Midbrain (tissue), 1 donor: ENCODE measurements at regions not wholly inside any gene's neighbourhood (a gene's known extent, or its start where the extent isn't known, plus 50 kb on each side); places are given as distances from the start of the nearest gene placed in this dataset.

Experiments
- DNase-seq: peaks from one replicate; lab custom pipeline; 2025; lab: John Stamatoyannopoulos, UW

- DNase-seq, result no peak
Observed at GRCh38 chr22:44387486-44387885, 74.7 kb upstream of the SHISAL1 start.

GRCh38 chr22:44386386-44387035 lies 73.8 kb upstream of the SHISAL1 start:
- no peak for DNase-seq

GRCh38 chr22:44385781-44386180 lies 73.0 kb upstream of the SHISAL1 start:
- DNase-seq, result no peak

DNA sequence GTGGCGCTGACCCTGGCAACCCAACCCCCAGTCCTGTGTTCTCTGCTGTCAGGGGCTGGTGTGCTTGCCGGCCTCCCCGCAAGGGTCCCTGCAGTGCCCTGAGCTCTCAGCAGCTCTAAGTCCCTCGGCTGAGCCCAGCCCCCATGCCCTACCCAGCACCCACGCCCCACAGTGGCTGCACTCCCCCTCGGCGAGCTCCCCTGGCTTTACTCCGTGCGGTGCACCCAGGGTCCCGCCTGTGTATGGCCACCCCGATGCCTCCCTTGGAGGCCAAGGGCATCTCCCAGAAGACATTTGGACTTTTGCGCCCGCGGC lies 72.5 kb upstream of the SHISAL1 start:
- DNase-seq, result no peak

GRCh38 chr22:44384563-44385295 lies 72.0 kb upstream of the SHISAL1 start:
- no peak for DNase-seq

DNA sequence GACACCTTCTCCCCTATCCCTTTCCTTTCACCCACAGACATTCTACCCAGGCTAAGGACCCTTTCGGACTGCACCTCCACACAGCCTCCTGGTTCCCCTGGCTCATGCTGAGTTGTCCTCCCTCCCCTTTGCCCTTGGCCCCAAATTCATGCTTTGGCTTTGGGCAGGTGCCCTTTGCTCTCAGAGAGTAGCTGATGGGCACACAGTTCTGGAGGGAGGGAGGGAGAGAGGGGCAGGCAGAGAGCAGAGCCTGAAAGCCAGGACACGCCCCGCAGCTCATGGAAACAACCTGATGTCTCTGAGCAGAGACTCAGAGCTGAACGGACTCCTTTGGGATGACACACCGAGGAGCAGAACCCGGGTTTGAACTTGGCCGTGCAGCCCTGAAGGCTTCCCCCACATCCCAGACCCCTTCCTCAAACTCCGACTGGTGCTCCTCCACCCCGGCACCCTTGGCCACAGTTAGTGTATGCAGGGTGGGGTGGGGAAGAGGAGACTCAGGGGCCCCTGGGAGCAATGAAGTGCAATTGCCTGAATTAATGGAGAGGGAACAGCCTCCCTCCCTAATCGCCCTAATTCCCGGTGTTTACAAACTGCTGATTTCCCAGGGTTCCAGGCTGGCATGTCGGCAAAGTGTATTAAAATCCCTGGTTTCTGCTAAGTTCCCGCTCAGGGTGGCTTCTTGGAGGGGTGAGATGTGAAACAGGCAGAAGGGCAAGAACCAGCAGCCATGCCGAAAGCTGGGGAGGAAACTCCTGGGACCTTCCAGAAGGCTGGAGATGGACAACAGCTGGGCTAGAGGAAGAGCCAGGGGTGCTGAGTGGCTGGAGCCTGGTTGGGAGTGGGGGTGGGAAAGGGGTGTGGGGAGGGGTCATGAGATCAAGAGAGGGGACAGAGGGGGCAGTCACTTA lies 71.2 kb upstream of the SHISAL1 start:
- no peak for DNase-seq

DNA sequence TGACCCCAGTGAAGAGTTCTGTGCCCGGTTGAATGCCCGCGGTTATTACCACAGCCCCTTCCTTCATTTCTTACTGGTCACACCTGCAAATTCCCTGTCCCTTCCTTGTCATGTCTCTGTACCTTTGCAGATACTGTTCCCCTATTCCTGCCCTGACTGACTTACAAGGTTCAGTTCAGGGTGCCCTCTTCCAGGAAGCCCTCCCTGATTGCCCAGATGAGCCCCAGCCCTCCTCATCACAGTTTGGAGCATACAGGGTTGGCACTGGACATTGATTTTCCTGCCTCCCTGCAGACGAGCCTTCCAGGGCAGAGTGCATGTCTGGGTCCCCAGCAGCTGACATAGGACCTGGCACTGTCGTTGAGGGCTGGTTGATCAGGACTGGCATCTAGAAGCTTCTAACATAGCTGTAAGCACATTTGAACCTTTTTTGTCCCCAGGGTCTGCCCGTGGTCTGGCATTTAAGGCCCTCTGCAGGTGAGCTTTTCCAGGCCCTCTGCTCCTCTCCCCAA lies 70.4 kb upstream of the SHISAL1 start:
- DNase-seq, result no peak

GRCh38 chr22:44382116-44383038 lies 69.6 kb upstream of the SHISAL1 start:
- no peak for DNase-seq

DNA sequence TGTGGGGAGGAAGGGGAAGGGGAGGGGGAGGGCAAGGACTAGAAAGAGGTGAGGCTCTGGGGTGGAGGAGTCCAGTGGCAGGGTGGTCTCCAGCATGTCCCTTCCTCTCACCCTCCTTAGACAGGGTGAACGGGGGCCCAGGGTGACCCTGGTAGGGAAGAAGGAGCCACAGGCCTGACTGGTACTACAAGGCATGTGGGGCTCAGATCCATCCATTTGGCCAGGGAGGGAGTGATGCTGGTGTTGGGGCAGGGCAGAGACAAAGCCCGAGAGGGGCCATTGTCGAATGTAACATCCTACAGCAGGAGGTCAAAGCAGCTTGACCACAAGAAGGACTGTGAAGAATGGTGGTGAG lies 69.0 kb upstream of the SHISAL1 start:
- DNase-seq, result no peak

- DNase-seq, result peak; percentile 4
Observed at GRCh38 chr22:44380756-44381486, 68.2 kb upstream of the SHISAL1 start.

DNA sequence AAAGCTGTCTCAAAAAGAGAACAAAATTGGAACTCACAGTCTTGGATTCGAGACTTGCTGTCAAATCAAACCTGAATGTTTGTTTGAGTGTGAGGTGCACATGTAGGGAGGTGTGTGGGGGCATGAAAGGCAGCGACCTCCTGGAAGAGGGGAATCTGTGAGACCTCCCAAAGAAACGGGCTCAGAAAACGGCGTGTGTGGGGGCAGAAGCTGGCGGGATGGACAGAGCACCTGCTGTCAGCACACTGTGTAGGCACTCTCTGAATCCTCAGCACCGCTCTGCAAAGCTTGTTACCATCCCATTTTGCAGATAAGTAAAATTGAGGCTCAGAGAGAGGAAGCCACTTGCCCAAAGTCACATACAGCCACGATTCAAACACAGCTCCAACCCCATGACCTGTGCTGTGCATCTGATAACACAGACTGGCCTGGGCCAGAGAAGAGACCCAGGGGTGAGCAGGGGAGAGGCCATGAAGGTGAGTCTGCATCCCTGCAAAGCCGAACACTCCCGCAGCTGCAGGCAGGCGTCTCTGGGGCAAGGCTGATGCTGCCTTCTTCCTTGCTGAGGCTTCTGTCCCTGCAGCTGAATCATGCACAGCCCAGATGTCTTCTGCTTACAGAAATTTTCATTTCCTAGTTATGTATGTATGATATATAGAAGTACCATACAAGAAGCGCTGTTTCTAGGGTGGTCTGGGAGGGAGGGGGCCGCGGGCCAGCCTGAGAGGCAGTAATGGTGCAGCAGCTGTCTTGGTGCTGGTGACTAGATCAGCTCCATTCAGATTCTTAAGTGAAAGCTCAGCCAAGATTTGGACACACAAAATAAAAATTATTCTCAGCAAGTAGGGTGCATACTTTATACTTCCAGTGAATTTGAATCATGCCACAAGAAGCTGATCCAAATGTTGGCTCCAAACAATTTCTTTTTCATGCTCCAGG lies 67.3 kb upstream of the SHISAL1 start:
- DNase-seq, result no peak

GRCh38 chr22:44378380-44378779 lies 65.6 kb upstream of the SHISAL1 start:
- no peak for DNase-seq

DNA sequence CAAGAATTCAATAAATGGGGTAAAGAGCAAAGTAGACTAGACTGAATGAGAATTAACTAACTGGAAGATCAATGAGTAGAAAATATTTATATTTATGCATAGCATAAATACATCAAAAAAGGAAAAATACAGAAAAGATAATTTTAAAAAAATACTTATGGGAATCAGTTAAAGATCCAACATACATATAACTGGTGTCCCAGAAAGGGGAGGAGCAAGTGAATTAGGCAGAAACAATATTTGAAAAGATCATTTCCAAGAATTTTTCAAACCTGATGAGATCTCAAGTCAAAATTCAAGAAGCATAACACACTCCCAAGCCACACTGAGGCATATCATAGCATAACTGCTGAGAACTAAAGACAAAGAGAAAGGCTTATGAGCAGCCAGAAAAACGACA lies 62.7 kb upstream of the SHISAL1 start:
- DNase-seq, result no peak

- DNase-seq, result no peak
Observed at GRCh38 chr22:44373234-44373633, 60.5 kb upstream of the SHISAL1 start.

DNA sequence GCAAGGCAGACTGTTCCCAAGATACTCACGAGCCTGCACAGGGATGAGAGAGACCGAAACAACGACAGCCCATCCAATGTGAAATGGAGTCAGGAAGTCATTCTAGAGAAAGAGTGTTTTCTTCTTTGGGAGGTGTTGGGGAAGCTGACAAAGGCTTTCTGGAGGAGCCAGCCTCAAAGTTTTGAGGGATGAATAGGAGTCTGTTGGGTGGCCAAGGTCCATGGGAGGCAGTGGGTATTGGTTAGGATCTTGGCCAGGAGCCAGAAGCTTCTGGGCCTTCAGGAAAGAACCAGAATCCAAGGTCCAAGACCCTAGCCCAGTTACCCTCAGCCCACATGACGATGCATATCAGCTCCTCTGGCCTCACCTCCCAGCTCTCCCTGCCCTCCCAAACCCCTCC lies 59.9 kb upstream of the SHISAL1 start:
- no peak for DNase-seq

- no peak for DNase-seq
Observed at GRCh38 chr22:44371741-44372525, 59.2 kb upstream of the SHISAL1 start.

- DNase-seq, result no peak
Observed at GRCh38 chr22:44369916-44370801, 57.4 kb upstream of the SHISAL1 start.

DNA sequence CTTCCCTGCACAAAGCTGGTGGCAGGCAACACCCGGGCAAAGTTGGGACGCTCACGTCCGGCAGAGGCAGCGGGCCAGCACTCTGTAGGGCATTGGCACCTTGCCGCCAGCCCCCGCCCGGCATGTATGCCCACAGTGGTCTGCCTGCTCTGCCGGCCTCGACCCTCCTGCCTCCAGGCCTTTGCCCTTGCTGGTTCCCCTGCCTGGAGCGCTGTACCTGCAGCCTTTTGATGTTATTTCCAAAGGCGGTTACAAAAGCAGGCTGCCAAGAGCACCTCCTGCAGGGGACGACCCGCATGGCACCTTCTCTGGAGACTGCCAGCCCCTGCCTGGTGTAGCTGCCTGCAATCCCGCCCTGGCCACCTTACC lies 56.5 kb upstream of the SHISAL1 start:
- no peak for DNase-seq
